ENCODE measurements at regions not wholly inside any gene's neighbourhood (a gene's known extent, or its start where the extent isn't known, plus 50 kb on each side); places are given as distances from the start of the nearest gene placed in this dataset.

DNA sequence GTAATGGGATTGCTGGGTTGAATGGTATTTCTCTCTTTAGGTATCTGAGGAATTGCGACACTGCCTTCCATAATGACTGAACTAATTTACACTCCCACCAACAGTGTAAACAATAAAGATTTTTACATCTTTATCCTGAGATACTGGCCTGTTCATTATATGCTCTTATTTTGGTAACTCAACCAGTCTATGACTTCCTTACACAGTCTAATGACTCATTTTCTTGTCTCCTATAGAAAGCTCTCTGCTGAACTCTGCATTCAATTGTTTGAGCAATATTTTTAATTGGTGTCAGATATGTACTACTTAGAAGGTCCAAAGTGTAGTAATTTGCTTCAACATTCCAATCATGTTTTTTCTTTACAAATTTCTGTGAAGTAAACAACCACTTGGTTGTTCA, 1351.8 kb downstream of the FSCB start:
- TF ChIP-seq, protein P1, sequence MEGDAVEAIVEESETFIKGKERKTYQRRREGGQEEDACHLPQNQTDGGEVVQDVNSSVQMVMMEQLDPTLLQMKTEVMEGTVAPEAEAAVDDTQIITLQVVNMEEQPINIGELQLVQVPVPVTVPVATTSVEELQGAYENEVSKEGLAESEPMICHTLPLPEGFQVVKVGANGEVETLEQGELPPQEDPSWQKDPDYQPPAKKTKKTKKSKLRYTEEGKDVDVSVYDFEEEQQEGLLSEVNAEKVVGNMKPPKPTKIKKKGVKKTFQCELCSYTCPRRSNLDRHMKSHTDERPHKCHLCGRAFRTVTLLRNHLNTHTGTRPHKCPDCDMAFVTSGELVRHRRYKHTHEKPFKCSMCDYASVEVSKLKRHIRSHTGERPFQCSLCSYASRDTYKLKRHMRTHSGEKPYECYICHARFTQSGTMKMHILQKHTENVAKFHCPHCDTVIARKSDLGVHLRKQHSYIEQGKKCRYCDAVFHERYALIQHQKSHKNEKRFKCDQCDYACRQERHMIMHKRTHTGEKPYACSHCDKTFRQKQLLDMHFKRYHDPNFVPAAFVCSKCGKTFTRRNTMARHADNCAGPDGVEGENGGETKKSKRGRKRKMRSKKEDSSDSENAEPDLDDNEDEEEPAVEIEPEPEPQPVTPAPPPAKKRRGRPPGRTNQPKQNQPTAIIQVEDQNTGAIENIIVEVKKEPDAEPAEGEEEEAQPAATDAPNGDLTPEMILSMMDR (IDR thresholded peaks at IDR 0.05; ENCODE audit: low read depth, low read length, poor library complexity, severe bottlenecking), result no peak
- TF ChIP-seq EZH2phosphoT487 (IDR thresholded peaks at IDR 0.05; ENCODE audit: borderline replicate concordance, low read length), result no peak
